PC-3 (cell line): ENCODE measurements at regions not wholly inside any gene's neighbourhood (a gene's known extent, or its start where the extent isn't known, plus 50 kb on each side); places are given as distances from the start of the nearest gene placed in this dataset.

ENCODE experiments used
- EZH2 ChIP-seq: fragments of 300-600 bp; sonication (generic); IDR thresholded peaks from one replicate; pipeline ENCODE4 v1.6.1; 2017; ENCODE audit warnings: antibody characterized with exemption, mild to moderate bottlenecking, low read length; ENCODE audit not compliant: unreplicated experiment
- TF ChIP-seq, protein P1 (sequence below): fragments of 300-600 bp; sonication (generic); conservative IDR thresholded peaks from 2 replicates; pipeline ENCODE4 v1.5.1; 2017; ENCODE audit warnings: antibody characterized with exemption, low read depth, mild to moderate bottlenecking, low read length

- TF ChIP-seq, protein P1, sequence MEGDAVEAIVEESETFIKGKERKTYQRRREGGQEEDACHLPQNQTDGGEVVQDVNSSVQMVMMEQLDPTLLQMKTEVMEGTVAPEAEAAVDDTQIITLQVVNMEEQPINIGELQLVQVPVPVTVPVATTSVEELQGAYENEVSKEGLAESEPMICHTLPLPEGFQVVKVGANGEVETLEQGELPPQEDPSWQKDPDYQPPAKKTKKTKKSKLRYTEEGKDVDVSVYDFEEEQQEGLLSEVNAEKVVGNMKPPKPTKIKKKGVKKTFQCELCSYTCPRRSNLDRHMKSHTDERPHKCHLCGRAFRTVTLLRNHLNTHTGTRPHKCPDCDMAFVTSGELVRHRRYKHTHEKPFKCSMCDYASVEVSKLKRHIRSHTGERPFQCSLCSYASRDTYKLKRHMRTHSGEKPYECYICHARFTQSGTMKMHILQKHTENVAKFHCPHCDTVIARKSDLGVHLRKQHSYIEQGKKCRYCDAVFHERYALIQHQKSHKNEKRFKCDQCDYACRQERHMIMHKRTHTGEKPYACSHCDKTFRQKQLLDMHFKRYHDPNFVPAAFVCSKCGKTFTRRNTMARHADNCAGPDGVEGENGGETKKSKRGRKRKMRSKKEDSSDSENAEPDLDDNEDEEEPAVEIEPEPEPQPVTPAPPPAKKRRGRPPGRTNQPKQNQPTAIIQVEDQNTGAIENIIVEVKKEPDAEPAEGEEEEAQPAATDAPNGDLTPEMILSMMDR = no peak
- no peak for TF ChIP-seq EZH2
Observed at GRCh38 chr1:172946814-172947507, 103.8 kb downstream of the TNFSF18 start.
